Neural progenitor cell (in vitro differentiated cells): ENCODE measurements at regions not wholly inside any gene's neighbourhood (a gene's known extent, or its start where the extent isn't known, plus 50 kb on each side); places are given as distances from the start of the nearest gene placed in this dataset.

Experiments
- DNase-seq: peaks from one replicate; pipeline ENCODE4 v3.0.0-alpha.2; 2016; ENCODE audit warnings: low spot score
- H2AFZ ChIP-seq: fragments of 200-600 bp; sonication (generic); replicated peaks from 2 replicates; pipeline ENCODE4 v1.6.1; 2016; ENCODE audit warnings: antibody characterized with exemption
- H3F3A ChIP-seq: fragments of 200-600 bp; sonication (generic); 2 replicates; pipeline ENCODE4 v1.6.1; 2016; ENCODE audit warnings: antibody characterized with exemption, low read depth
- H3K27ac ChIP-seq: fragments of 200-600 bp; sonication (generic); 2 replicates; pipeline ENCODE4 v1.5.1; 2016; ENCODE audit warnings: mild to moderate bottlenecking
- H3K27me3 ChIP-seq: fragments of 200-600 bp; sonication (generic); 2 replicates; pipeline ENCODE4 v1.6.1; 2016; ENCODE audit warnings: mild to moderate bottlenecking, moderate library complexity
- H3K36me3 ChIP-seq: fragments of 200-600 bp; sonication (generic); 2 replicates; pipeline ENCODE4 v1.5.1; 2016
- H3K4me1 ChIP-seq: fragments of 200-600 bp; sonication (generic); 2 replicates; pipeline ENCODE4 v1.6.1; 2016; ENCODE audit warnings: mixed run types
- H3K4me2 ChIP-seq: fragments of 200-600 bp; sonication (generic); 2 replicates; pipeline ENCODE4 v1.6.1; 2016
- H3K4me3 ChIP-seq: fragments of 200-600 bp; sonication (generic); 2 replicates; pipeline ENCODE4 v1.5.1; 2016
- H3K79me2 ChIP-seq: fragments of 200-600 bp; sonication (generic); 2 replicates; pipeline ENCODE4 v1.6.1; 2016; ENCODE audit warnings: low read depth
- H3K9ac ChIP-seq: fragments of 200-600 bp; sonication (generic); 2 replicates; pipeline ENCODE4 v1.6.1; 2016
- H3K9me3 ChIP-seq: fragments of 200-600 bp; sonication (generic); 2 replicates; pipeline ENCODE4 v1.5.1; 2016; ENCODE audit warnings: low read depth
- H4K20me1 ChIP-seq: fragments of 200-600 bp; sonication (generic); 2 replicates; pipeline ENCODE4 v1.6.1; 2016; ENCODE audit warnings: low read depth
- H3K27ac Mint-ChIP-seq: 3 replicates; pipeline ENCODE4 v1.8.0; 2021; ENCODE audit warnings: mixed read lengths
- H3K27me3 Mint-ChIP-seq: 2 replicates; pipeline ENCODE4 v1.8.0; 2022; ENCODE audit warnings: low read depth, mild to moderate bottlenecking, inconsistent platforms, moderate library complexity, mixed read lengths; ENCODE audit not compliant: insufficient read depth
- H3K36me3 Mint-ChIP-seq: 3 replicates; pipeline ENCODE4 v1.8.0; 2021; ENCODE audit warnings: mixed read lengths
- H3K4me1 Mint-ChIP-seq: 3 replicates; pipeline ENCODE4 v1.8.0; 2021; ENCODE audit warnings: mixed read lengths
- H3K4me3 Mint-ChIP-seq: 3 replicates; pipeline ENCODE4 v1.8.0; 2021; ENCODE audit warnings: mild to moderate bottlenecking, moderate library complexity, mixed read lengths
- H3K9me3 Mint-ChIP-seq: 3 replicates; pipeline ENCODE4 v1.8.0; 2020; ENCODE audit warnings: mixed read lengths
- CTCF ChIP-seq: fragments of 200-600 bp; sonication (generic); IDR thresholded peaks from 2 replicates; pipeline ENCODE4 v1.5.1; 2017; ENCODE audit warnings: antibody characterized with exemption, mild to moderate bottlenecking
- EZH2 ChIP-seq: fragments of 200-600 bp; sonication (generic); IDR thresholded peaks from 2 replicates; pipeline ENCODE4 v1.6.1; 2017; ENCODE audit warnings: antibody characterized with exemption, mild to moderate bottlenecking, moderate library complexity
- EZH2phosphoT487 ChIP-seq: fragments of 200-600 bp; sonication (generic); IDR thresholded peaks from 2 replicates; pipeline ENCODE4 v1.6.1; 2017; ENCODE audit warnings: antibody characterized with exemption

GRCh38 chr17:71825687-71826086, 295.1 kb upstream of the SOX9 start:
- H3K9me3 ChIP-seq: no peaks in the 10 kb centered on the region
- H3F3A ChIP-seq: peaks cover 33% of the 10 kb centered on the region
- H3K36me3 ChIP-seq: no peaks in the 10 kb centered on the region
- H3K27me3 ChIP-seq: no peaks in the 10 kb centered on the region
- peaks cover 65% of the 10 kb centered on the region for H3K4me1 Mint-ChIP-seq
- no peaks in the 10 kb centered on the region for H3K27me3 Mint-ChIP-seq
- no peak for DNase-seq
- H3K4me3 Mint-ChIP-seq: no peak overlapping the region
- H3K4me3 ChIP-seq: no peak overlapping the region
- H3K9ac ChIP-seq: no peak overlapping the region
- no peak for TF ChIP-seq CTCF
- TF ChIP-seq EZH2: no peak
- no peak for TF ChIP-seq EZH2phosphoT487
- no peaks in the 10 kb centered on the region for H3K79me2 ChIP-seq
- H3K4me1 ChIP-seq: peaks cover 66% of the 10 kb centered on the region
- H3K27ac ChIP-seq: no peak overlapping the region
- H3K27ac Mint-ChIP-seq: no peak overlapping the region
- H4K20me1 ChIP-seq: no peaks in the 10 kb centered on the region
- peaks cover 2% of the 10 kb centered on the region for H3K9me3 Mint-ChIP-seq
- no peaks in the 10 kb centered on the region for H3K36me3 Mint-ChIP-seq
- H3K4me2 ChIP-seq: no peak overlapping the region
- no peak overlapping the region for H2AFZ ChIP-seq

GRCh38 chr17:71828182-71828596, 292.6 kb upstream of the SOX9 start:
- DNase-seq: peak; percentile 96

GRCh38 chr17:71830866-71831265, 290.0 kb upstream of the SOX9 start:
- Histone ChIP-seq H3K9me3 (no peaks in the 10 kb centered on the region), H3K4me3 (no peak overlapping the region), H3K27me3 (no peaks in the 10 kb centered on the region), H3K4me2 (no peak overlapping the region), H3K9ac (no peak overlapping the region), H3K79me2 (no peaks in the 10 kb centered on the region), H4K20me1 (no peaks in the 10 kb centered on the region), H3K36me3 (no peaks in the 10 kb centered on the region), H3K27ac (no peak overlapping the region), H3F3A (peaks cover 33% of the 10 kb centered on the region), H3K4me1 (peaks cover 49% of the 10 kb centered on the region), H2AFZ (no peak overlapping the region)
- H3K36me3 Mint-ChIP-seq: no peaks in the 10 kb centered on the region
- no peaks in the 10 kb centered on the region for H3K27me3 Mint-ChIP-seq
- TF ChIP-seq EZH2phosphoT487 (no peak), CTCF (peak; percentile 50)
- peak overlapping the region; percentile 5 for H3K4me3 Mint-ChIP-seq
- peaks cover 58% of the 10 kb centered on the region for H3K4me1 Mint-ChIP-seq
- no peaks in the 10 kb centered on the region for H3K9me3 Mint-ChIP-seq
- H3K27ac Mint-ChIP-seq: peak overlapping the region; percentile 61
- DNase-seq: peak; percentile 65

More at GRCh38 chr17:71828182-71828596, 292.6 kb upstream of the SOX9 start:
- Mint-ChIP-seq H3K36me3 (no peaks in the 10 kb centered on the region), H3K4me3 (peak overlapping the region; percentile 77), H3K9me3 (no peaks in the 10 kb centered on the region), H3K4me1 (peaks cover 76% of the 10 kb centered on the region), H3K27ac (peak overlapping the region; percentile 98), H3K27me3 (no peaks in the 10 kb centered on the region)
- H3K9ac ChIP-seq: no peak overlapping the region
- H3K9me3 ChIP-seq: no peaks in the 10 kb centered on the region
- H4K20me1 ChIP-seq: no peaks in the 10 kb centered on the region
- peak overlapping the region; percentile 68 for H3K4me2 ChIP-seq
- no peaks in the 10 kb centered on the region for H3K79me2 ChIP-seq
- peaks cover 33% of the 10 kb centered on the region for H3F3A ChIP-seq
- H3K4me3 ChIP-seq: peak overlapping the region; percentile 9
- H2AFZ ChIP-seq: no peak overlapping the region
- peaks cover 71% of the 10 kb centered on the region for H3K4me1 ChIP-seq
- H3K27me3 ChIP-seq: no peaks in the 10 kb centered on the region
- no peaks in the 10 kb centered on the region for H3K36me3 ChIP-seq
- peak overlapping the region; percentile 54 for H3K27ac ChIP-seq
- TF ChIP-seq CTCF (no peak), EZH2 (no peak), EZH2phosphoT487 (no peak)
